HTR-8/SVneo (cell line): ENCODE measurements at regions not wholly inside any gene's neighbourhood (a gene's known extent, or its start where the extent isn't known, plus 50 kb on each side); places are given as distances from the start of the nearest gene placed in this dataset.
"Not testable (repeated sequence)": the region's sequence is repeated elsewhere in the genome, so short reads cannot be mapped to it uniquely, and the experiment has no call there.

Experiments used
- DNase-seq: peaks from one replicate; pipeline ENCODE4 v3.0.0; 2011; ENCODE audit warnings: low spot score, mixed read lengths; ENCODE audit not compliant: insufficient read length
- FAIRE-seq: peaks from 2 replicates; lab custom pipeline; 2011; peaks lifted over from hg19 to GRCh38; lab: Jason Lieb, UNC

DNA sequence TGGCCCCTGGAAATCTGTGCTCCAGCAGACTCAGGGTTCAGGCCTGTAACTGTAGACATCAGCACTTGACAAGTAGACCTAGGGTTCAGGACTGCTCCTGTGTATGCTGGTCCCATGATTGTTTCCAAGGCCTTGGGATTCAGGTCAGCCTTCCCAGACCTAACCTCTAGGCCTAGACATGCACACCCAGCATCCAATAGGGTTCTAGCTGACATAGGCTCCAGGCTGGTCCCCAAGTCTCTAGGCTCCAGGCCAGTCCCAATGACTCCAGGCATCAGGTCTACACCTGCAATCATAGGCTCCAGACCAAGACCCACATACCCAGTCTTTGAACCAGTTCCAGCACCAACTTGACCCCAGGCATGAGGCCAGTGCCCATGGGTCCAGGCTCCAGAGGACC is 166.2 kb upstream of the GRIA4 start:
- DNase-seq (no peak), FAIRE-seq (peak; percentile 36)

DNA sequence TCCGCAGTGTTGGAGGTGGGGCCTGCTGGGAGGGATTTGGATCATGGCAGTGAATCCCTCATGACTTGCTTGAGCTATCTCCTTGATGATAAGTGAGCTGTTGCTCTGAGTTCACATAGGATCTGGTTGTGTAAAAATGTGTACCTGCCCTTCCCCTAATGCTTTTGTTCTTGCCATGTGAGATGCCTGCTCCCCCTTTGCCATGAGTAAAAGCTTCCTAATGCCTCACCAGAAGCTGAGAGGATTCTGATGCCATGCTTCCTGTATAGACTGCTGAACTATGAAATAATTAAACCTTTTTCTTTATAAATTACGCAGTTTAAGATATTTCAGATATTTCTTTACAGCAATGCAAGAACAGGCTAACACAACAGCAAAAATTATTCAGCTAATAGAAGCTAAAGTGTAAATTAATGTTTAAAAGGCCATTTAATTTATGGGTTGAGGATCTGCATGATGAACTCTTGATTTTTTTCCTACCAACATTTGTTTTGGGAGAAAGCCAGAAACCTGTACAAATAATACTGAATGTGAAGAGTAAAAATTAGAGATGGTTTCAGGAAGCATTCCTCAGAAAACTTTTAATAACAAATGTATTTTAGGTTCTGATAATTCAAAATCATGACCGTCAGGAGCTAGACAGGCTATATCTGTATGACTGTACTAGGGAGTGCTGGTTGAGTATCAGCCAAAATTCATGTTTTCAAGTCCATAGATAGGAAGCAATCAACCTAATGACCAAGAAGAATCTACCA is 177.5 kb upstream of the GRIA4 start:
- DNase-seq (no peak), FAIRE-seq (no peak)

DNA sequence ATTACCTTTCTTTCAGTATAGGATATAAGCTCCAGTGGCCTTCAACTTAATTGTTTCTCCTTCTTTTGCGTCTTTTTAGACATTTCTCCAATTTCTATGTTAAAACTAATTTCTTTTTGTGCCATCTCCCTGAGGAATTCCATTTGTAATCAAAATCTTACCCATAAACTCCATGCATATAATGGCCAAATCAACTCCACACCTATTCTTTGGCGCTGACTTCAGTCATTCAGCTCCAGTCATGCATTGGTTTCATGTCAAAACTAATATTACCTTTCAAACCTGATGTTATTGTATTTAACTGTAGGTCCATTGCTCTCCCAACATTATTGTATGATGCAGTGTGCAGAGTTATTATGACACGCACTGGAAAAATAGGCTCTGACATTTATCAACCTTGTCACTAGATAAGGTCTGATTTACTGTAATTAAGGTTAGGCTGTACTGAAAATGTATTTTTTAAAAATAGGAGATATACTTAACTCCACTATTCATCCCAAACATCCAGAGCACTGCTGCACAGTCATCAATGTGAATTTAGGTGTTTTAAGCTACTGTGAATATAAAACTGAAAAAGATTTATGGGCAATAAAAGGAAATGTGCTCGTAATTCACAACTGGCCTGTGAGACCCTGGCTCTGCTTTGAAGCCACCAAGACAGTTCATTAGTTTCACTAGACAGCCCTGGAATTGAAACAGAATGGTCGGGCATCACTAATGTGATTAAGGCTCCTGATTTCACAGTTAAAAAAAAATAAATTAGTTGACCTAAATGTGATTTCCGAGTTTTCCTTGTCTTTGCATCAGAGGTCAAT is 180.6 kb upstream of the GRIA4 start:
- FAIRE-seq (no peak), DNase-seq (no peak)

DNA sequence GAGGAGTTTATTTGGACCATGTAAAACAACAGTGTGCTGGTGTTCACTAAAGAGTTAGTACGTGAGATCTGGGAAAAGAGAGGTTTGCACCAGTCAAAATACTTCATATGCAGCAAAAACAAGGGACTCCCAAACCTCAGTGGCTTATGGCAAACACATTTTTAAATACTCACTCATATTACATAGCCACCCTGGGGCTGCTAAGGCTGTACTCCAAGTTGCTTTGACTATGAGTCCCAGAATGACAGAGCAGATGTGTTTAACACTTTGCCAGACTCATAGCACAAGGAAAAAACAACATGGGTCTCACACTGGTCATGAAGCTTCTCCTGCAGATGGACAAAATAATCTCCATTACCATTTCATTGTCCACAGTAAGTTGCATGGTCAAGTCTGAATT is 202.8 kb upstream of the GRIA4 start:
- FAIRE-seq (no peak), DNase-seq (no peak)

DNA sequence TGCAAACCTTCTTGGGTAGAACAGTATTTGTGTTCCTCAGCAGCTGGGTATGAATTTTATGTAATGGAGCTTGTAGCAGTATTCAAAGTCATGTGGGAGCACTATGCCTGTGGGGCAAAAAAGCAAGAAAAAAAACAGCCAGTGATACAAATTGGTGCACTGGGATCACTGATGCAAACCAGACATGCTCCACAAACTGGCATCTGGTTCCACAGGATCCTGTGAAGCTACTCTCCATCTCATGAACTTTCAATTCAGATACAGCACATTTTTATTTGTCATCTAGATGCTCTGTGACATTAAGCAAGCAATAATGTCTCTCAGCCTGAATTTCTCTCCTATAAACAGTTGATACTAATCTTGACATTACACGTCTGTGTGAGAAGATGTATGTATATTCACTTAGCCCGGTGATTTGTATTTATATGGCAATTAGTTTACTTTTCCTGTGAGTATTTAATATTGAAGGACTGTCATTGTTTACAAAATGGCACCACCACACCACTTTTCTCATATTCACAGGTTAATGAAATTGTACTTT is 208.5 kb upstream of the GRIA4 start:
- FAIRE-seq (no peak), DNase-seq (no peak)

DNA sequence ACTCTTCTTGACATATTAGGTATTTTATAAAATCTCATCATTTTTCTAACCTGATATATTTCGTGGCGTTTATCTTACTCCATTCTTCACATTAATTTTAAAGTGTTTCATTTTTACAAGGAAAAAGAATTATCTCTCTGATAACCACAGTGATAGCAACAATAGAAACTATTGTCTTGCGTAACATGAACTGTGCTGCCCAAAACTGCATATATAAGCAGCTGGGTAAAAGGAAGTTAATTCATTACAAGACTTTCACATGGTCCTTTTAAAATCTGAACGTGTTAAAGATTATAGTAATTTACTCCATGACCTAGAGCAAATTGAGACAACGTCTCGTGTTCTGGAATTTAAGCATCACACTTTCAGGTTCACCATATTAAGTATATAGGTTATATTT is 210.4 kb upstream of the GRIA4 start:
- FAIRE-seq (no peak), DNase-seq (no peak)

DNA sequence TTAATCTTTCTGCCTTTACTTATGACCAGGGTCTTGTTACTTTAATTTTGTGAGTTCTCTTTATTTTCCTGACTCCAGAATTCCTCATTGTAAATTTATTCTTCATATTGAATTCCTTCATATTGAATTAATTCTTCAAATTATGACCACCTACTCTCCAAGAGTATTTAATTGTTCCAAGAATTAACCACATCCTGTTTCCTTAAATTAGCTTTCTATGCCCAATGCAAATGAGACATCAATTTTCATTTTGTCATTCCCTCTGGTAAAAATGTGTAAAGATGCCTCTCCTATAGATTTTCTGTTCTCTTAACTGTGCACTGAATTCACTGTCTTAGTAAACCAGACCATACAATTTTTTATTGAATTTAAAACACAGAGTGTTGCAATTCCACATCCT is 211.2 kb upstream of the GRIA4 start:
- FAIRE-seq (no peak), DNase-seq (no peak)

DNA sequence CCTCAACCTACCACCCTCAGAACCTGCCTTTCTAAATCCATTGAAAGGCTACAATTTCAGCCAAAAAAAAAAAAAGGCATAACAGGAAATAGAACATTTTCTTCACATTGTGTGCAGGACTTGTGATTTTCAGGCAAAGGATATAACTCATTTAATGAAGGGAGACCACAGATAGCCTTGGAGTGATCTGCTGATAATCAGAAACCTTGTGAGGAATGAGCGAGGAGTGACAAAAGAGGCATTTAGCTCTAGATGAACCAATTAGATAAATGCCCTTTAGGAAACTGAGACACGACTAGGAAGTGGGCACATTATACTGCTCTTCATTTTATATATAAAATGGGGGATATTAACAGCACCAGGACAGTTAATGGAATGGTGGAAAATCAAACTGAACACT is 216.5 kb upstream of the GRIA4 start:
- DNase-seq (no peak), FAIRE-seq (no peak)

DNA sequence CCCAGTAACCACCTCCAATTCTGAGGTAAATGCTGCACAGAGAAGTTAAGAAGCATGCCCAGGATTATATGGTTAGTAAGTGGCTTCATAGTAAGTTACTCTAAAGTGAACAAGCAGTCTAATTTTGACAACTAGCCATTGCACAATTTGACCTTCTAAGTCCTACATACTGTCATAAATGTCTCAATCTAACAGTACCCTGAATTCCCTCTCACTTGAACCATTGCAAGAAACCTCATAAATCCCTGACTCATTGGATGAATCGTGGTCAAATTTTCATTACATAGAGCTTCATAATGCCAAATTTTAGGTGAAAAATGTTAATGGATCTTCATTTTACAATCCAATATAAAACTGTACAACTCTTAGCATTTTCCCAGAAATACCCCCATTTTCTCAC is 217.3 kb upstream of the GRIA4 start:
- no peak for FAIRE-seq
- no peak for DNase-seq

DNA sequence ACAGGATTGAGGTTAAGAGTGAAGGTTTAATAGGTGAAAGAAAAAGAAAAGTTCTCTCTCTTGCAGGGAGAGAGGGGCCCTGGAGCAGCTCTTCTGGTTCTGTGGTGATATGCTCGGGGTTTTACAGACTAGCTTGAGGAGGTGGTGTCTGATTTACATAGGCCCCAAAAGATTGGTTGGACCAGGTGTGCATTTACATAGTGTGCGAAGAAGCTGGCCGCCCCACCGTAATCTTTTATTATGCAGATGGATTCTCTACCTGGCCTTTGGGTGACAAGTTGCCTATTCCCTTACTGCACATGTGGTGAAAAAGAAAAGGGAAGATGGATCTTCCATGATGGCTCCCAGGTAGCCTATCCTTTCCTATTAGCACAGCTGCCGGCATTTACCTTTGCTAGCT is 219.9 kb upstream of the GRIA4 start:
- DNase-seq = no peak
- no peak for FAIRE-seq

DNA sequence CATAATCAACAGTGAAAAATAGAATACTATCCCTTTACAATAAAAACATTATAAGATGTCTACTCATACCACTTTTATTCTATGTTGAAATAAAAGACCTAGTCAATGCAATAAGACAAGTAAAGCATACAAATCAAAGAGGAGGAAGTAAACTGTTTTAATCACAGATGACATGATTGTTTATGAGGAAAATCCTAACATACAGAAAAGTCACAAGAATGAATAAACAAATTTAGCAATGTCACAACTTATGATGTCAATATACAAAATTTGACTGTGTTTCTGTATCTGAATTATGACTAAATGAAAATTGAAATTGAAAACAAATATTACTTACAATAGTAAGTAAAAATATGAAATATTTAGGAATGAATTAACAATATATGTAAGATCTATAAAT is 221.9 kb upstream of the GRIA4 start:
- FAIRE-seq (no peak), DNase-seq (no peak)

DNA sequence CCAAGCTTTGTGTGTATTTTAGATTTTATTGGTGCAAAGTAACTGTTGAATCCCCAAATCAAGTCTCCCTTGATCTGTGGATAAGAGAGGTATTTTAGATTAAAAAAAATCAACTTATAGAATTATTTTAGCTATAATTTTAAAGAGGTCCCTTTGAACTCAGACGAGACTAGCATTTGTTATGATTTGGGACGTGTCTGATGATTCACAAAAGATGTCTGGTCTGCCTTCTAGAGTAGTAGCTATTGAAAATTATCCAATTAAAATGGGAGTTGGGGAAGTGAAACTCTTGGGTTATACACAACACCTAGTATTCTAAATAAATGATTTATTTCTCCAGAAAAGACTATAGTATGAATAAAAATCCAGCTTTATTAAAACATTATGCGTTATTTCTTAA is 227.9 kb upstream of the GRIA4 start:
- no peak for DNase-seq
- FAIRE-seq = no peak

DNA sequence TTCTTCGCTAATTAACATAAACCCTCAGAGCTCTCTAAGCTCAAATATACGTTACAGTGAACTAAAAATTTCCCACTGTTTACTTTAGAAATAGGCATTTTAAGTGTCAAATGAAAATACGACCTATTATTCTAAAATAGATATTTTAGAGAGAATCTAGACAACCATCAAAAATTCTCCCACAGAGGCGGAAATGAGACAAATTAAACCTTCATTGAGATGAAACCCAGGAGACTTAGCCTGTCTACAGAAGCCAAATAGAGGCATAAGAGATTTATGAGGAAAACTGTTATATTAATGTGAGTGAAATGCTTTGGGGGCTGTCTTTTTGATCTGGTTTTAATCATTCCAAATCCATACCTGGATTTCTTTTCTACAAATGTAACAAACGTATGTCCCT is 232.0 kb upstream of the GRIA4 start:
- FAIRE-seq = no peak

DNA sequence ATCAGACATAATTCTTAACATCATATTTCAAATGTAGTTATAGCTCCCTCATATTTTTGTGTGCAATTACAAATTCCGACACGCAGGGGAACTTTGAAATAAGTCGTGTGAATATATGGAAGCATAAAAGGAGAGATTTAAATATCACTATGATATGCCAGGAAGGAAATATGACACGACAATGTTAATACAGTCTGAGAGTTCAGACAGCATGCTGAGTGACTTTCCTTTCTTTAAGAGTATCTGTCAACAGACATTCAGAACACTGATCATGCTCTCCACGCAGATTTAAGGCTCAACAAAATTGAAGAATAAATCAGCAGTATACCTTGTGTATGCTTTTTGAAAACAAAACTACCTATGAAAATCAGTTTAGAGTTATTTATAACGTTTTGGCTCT is 232.6 kb upstream of the CARD18 start:
- no peak for DNase-seq
- no peak for FAIRE-seq

More for the DNA sequence above, 232.0 kb upstream of the GRIA4 start:
- DNase-seq = no peak

DNA sequence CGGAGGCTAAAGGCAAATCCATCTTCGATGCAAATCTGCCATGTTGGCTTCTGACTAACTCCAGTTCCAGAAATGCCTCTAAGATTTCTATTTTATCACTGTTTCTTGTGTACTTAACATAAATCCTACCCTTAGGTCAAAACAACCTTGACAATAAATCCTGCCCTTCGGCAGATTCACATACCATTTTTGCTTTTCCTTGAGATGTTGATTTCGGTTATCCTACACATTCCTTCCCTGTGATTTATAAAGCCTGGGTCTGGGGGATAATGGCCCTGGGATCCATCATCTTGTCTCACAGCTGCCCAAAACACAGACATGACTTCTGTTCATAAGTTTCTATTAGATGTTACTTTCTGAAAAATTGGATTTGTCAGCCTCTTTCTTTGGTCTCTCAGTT is 231.7 kb upstream of the CARD18 start:
- FAIRE-seq (no peak), DNase-seq (no peak)

DNA sequence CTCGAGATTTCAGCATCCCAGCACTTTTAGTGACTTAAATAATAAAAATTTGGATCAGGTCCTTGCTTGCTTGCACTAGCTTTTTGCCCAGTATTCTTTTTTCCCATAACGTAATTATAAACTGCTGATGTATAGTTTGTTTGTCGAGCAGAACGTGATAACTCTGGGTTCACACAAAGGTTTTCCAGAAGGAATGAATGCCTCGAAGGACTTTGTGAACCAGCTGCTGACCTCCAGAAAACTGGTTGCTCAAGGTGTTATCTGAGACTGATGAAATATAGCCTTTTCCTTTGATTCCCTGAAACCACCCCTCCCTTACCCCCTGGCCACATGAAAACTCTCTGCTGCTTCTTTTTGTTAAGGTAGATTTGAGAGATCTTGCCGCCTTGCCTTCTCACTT is 229.1 kb upstream of the CARD18 start:
- DNase-seq (no peak), FAIRE-seq (no peak)

DNA sequence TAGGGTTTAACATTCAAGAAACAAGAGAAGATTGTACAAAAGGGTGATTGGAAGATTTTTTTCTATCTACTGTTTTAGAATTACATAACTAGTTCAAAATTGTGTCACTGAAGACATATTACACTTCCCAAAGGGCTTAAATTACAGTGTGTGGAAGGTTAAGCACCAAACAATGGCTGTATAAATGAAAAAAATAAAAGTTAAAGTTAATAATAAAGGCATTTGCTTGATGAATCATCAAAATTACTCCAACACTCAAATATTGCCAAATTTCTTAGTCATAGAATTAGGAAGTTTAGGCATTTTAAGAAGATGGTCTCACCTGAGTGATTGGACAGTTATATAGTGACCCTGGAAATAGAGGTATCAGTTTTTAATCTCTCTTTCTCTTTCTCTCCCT is 227.6 kb upstream of the CARD18 start:
- no peak for FAIRE-seq
- DNase-seq = no peak

DNA sequence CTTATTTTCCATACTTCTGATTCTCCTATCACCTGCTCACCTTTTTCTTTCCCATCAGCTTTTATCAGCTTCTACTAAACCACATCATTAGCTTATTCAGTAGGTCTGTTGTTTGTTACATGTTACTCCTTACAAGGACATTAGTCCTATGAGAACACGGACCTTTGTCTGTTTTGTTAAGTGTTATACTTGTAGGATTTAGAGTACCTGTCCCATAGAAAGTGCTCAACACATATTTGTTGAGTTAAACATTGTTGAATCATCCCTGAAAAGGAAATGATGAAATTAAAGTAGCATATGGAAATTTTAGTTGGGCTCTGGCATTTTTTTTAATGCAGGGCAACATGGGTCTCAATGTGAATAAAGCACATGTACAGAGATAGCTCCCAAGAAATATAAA is 222.1 kb upstream of the CARD18 start:
- FAIRE-seq = no peak
- no peak for DNase-seq

DNA sequence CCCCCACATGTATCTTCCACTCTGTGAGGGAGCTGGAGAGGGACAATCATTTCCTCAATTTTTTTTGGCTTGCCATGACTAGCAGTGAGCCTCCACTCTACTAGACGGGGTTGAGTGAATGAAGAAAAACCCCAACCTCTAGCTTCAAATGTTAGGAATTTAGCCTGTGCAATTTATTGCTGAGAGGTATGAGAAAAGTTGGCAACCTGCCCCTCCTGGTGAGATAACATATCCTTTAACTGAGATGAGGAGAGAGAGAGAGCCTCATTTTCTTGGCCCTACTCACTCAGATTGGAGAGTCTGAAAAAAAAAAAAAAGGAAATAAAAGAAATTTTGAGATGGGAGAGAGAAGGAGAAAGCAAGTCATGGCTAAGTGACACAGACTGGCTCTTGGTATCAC is 218.2 kb upstream of the CARD18 start:
- no peak for FAIRE-seq

DNA sequence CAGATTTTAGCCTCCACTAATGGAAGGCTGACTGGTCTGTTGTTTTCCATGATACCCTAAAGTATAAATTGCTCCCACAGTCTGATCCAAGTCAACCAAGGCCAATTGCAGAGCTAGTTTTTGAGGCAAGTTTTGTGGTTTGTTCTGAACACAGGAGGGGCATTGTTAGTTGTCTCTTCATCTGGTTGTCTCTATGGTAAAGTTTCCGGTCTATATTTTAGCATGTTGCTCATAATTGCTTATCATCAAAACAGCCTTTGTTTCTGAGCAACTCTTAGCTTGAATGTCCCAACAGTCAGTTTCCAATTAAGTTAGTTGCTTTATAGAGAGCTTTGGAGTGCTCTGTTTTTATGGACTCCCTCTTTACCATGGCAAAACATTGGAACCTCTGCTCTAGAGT is 217.6 kb upstream of the CARD18 start:
- DNase-seq (no peak), FAIRE-seq (no peak)

More for the DNA sequence above, 218.2 kb upstream of the CARD18 start:
- no peak for DNase-seq

DNA sequence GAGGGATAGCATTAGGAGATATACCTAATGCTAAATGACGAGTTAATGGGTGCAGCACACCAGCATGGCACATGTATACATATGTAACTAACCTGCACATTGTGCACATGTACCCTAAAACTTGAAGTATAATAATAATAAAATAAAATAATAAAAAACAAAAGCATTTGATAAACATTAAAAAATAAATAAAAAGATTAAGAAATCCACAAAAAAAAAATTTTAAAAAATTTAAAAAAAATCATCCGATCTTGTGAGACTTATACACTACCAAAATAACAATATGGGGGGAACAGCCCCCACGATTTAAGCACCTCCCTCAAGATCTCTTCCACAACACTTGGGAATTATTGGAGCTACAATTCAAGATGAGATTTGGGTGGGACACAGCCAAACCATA is 210.3 kb upstream of the CARD18 start:
- not testable (repeated sequence) for FAIRE-seq, DNase-seq
